Heart right ventricle (tissue), 16 donors: ENCODE measurements at regions not wholly inside any gene's neighbourhood (a gene's known extent, or its start where the extent isn't known, plus 50 kb on each side); places are given as distances from the start of the nearest gene placed in this dataset.
"Not testable (repeated sequence)": the region's sequence is repeated elsewhere in the genome, so short reads cannot be mapped to it uniquely, and the experiment has no call there.

Experiments used
- ATAC-seq, 8 donors: fragments of 200-7000 bp; cut with Tn5 transposase; one replicate each; pipeline ENCODE4 v1.9.1; 2020; ENCODE audit warnings: mild to moderate bottlenecking in 8 of 8, moderate library complexity in 8 of 8, moderate number of reproducible peaks in 1 of 8
- DNase-seq, 2 donors: peaks; one replicate each; pipeline ENCODE4 v3.0.0-alpha.2; 2020
- H3K27ac ChIP-seq, 10 donors: fragments of 200-600 bp; sonication (generic) in 2 of 10; one replicate each; pipeline versions ENCODE4 v1.5.0 to v1.8.0; 2020 to 2022; ENCODE audit warnings: mild to moderate bottlenecking in 3 of 10
- H3K27me3 ChIP-seq, 7 donors: fragments of 200-600 bp; one replicate each; pipeline ENCODE4 v1.8.0; 2021 to 2022; ENCODE audit warnings: mild to moderate bottlenecking in 2 of 7
- H3K36me3 ChIP-seq, 9 donors: fragments of 200-600 bp; sonication (generic) in 1 of 9; one replicate each; pipeline versions ENCODE4 v1.5.0 to v1.8.0; 2020 to 2022; ENCODE audit warnings: mild to moderate bottlenecking in 2 of 9
- H3K4me1 ChIP-seq, 9 donors: fragments of 200-600 bp; sonication (generic) in 1 of 9; one replicate each; pipeline versions ENCODE4 v1.5.0 to v1.8.0; 2020 to 2022; ENCODE audit warnings: mild to moderate bottlenecking in 4 of 9
- H3K4me3 ChIP-seq, 10 donors: fragments of 200-600 bp; sonication (generic) in 2 of 10; one replicate each; pipeline versions ENCODE4 v1.5.0 to v1.8.0; 2020 to 2022; ENCODE audit warnings: mild to moderate bottlenecking in 7 of 10, moderate library complexity in 2 of 10
- H3K9me3 ChIP-seq, 11 donors: fragments of 200-600 bp in 10 of 11; sonication (generic) in 2 of 11; one replicate each; pipeline versions ENCODE4 v1.5.0 to v1.8.0; 2013 to 2022; ENCODE audit warnings: mild to moderate bottlenecking in 2 of 11, control low read depth in 1 of 11, moderate library complexity in 1 of 11
- CTCF ChIP-seq, 9 donors: fragments of 200-600 bp; sonication (generic) in 2 of 9; IDR thresholded peaks; one replicate each; pipeline versions ENCODE4 v1.5.0 to v1.8.0; 2021 to 2022; ENCODE audit warnings: antibody characterized with exemption in 9 of 9, mild to moderate bottlenecking in 5 of 9, moderate library complexity in 1 of 9
- WGBS, 2 donors: extraction: QIAGEN DNeasy Blood & Tissue Kit; methylation state at CpG; one replicate each; pipeline ENCODE4 v1.1.7; 2013; ENCODE audit warnings: inconsistent platforms in 1 of 2; 5-methylcytosine and 5-hydroxymethylcytosine counted together
- intact Hi-C, 10 donors: fragments of 100-400 bp; cut with DNase I; formaldehyde crosslinking; loops; one replicate each; pipeline versions ENCODE4 v1.11.1 to v1.14.2; 2022
- donor health status: Arrhythmogenic right ventricular cardiomyopathy.
- donor health status: ischemic (EF 13 %, LVEDD 7.1; RV severe dilation, severe dysfunction).
- donor health status: healthy with polysubstance abuse.
- donor health status: DM: no; HTN: yes; CAD: no.
- donor health status: DM: no; HTN: no; CAD: no.
- donor health status: ischemic (EF 25% LVEDD 6.9; RV normal size, moderate dysfunction).
- donor health status: ischemic (EF 25% LVEDD 5.7; RV mildly dilated, moderate dysfunction).
- donor health status: healthy.
- donor health status: DM: yes; HTN: yes; CAD: no.
- donor health status: Ischemic cardiomyopathy.
- donor health status: ischemic (EF 35%, LVEDD 5.7; RV mildly dilated, moderate dysfunction).
- donor health status: nonischemic (EF 11% LVEDD 7.7; RV severe dilation, severe dysfunction).
- donor health status: DM: yes; HTN: yes; CAD: no.
- donor health status: PGD.
- donor health status: ischemic (EF 29% LVEDD 5.4; RV normal size, mild dysfunction).
- donor health status: nonischemic (EF 23%, LVEDD 6.1; RV moderate dilation, normal function).

GRCh38 chr2:146376511-146377064, 1468.2 kb upstream of the ACVR2A start:
- no peak for DNase-seq
- Histone ChIP-seq H3K4me1 (no peaks in the 10 kb centered on the region), H3K36me3 (no peaks in the 10 kb centered on the region), H3K27me3 (no peaks in the 10 kb centered on the region), H3K9me3 (peaks cover 0 to 15% (median 2%) of the 10 kb centered on the region in 11 donors), H3K27ac (no peak overlapping the region), H3K4me3 (no peak overlapping the region)
- 66 to 84% methylated on average over 4 of the region's 4 CpGs for WGBS, 2 donors
- no peak for ATAC-seq
- intact Hi-C loops, result no loop called here
- no peak for TF ChIP-seq CTCF (IDR thresholded peaks at IDR 0.05)

GRCh38 chr2:146374505-146374904, 1470.3 kb upstream of the ACVR2A start:
- H3K27me3 ChIP-seq, result no peaks in the 10 kb centered on the region
- H3K36me3 ChIP-seq, result no peaks in the 10 kb centered on the region
- ATAC-seq (no peak), DNase-seq (no peak)
- WGBS, 2 donors, result 77 to 89% methylated on average over 1 of the region's 1 CpG
- H3K27ac ChIP-seq, result no peak overlapping the region
- TF ChIP-seq CTCF (IDR thresholded peaks at IDR 0.05), result no peak
- H3K4me1 ChIP-seq, result no peaks in the 10 kb centered on the region
- intact Hi-C loops, result no loop called here
- H3K4me3 ChIP-seq, result no peak overlapping the region
- H3K9me3 ChIP-seq, result peaks cover 0 to 21% (median 3%) of the 10 kb centered on the region in 11 donors

- H3K9me3 ChIP-seq, result peaks cover 0 to 21% (median 3%) of the 10 kb centered on the region in 11 donors
- H3K27ac ChIP-seq, DNase-seq, H3K27me3 ChIP-seq, intact Hi-C loops, ATAC-seq, H3K36me3 ChIP-seq, H3K4me3 ChIP-seq, H3K4me1 ChIP-seq: not testable (repeated sequence)
- WGBS, 2 donors, result 83 to 85% methylated on average over 1 of the region's 1 CpG
These were observed 1473.5 kb upstream of the ACVR2A start for GRCh38 chr2:146371364-146371763.

GRCh38 chr2:146370826-146371225, 1474.0 kb upstream of the ACVR2A start:
- no peaks in the 10 kb centered on the region for H3K27me3 ChIP-seq
- ATAC-seq (no peak), DNase-seq (no peak)
- H3K27ac ChIP-seq, result no peak overlapping the region
- H3K36me3 ChIP-seq, result no peaks in the 10 kb centered on the region
- intact Hi-C loops, result no loop called here
- H3K4me3 ChIP-seq, result no peak overlapping the region
- peaks cover 0 to 21% (median 3%) of the 10 kb centered on the region in 11 donors for H3K9me3 ChIP-seq
- no peaks in the 10 kb centered on the region for H3K4me1 ChIP-seq
- no peak for TF ChIP-seq CTCF (IDR thresholded peaks at IDR 0.05)

DNA sequence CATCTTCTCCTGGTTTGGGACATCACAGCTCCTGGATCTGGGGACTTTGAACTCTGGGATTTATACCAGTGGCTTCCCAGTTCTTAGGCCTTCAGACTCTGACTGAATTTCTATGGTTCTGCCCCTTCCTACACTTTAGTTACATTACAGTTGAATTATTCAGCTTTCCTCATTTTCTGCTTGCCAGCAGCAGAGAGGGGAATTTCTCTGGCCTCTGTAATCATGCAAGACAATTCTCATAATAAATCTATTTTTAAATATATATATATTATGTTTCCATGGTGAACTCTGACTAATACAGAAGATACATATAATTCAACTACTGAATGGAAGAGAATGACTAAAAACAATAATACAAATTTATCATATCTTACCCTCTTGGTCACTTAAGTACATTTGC, 1478.6 kb upstream of the ACVR2A start:
- H3K27ac ChIP-seq, result no peak overlapping the region
- intact Hi-C loops, result no loop called here
- ATAC-seq, result no peak
- H3K9me3 ChIP-seq, result peaks cover 0 to 8% (median 0%) of the 10 kb centered on the region in 11 donors
- H3K27me3 ChIP-seq, result no peaks in the 10 kb centered on the region
- no peaks in the 10 kb centered on the region for H3K36me3 ChIP-seq
- no peak for TF ChIP-seq CTCF (IDR thresholded peaks at IDR 0.05)
- H3K4me3 ChIP-seq, result no peak overlapping the region
- no peak for DNase-seq
- H3K4me1 ChIP-seq, result no peaks in the 10 kb centered on the region
